ENCODE measurements at regions not wholly inside any gene's neighbourhood (a gene's known extent, or its start where the extent isn't known, plus 50 kb on each side); places are given as distances from the start of the nearest gene placed in this dataset.

- DNase-seq (ENCODE audit: low spot score) = no peak
These were observed 85.2 kb upstream of the PRR23E start for GRCh38 chr3:127107491-127108375.

- DNase-seq (ENCODE audit: low spot score) = no peak
These were observed 84.1 kb upstream of the PRR23E start for GRCh38 chr3:127108796-127109195.

GRCh38 chr3:127110982-127111693 is 81.8 kb upstream of the PRR23E start:
- DNase-seq (ENCODE audit: low spot score) = no peak

- DNase-seq (ENCODE audit: low spot score) = no peak
These were observed 79.9 kb upstream of the PRR23E start for GRCh38 chr3:127112796-127113570.

GRCh38 chr3:127113571-127113891 is 79.4 kb upstream of the PRR23E start:
- no peak for DNase-seq (ENCODE audit: low spot score)

GRCh38 chr3:127114337-127115070 is 78.4 kb upstream of the PRR23E start:
- DNase-seq (ENCODE audit: low spot score) = no peak

GRCh38 chr3:127115691-127116351 is 77.1 kb upstream of the PRR23E start:
- no peak for DNase-seq (ENCODE audit: low spot score)

GRCh38 chr3:127118366-127118765 is 74.6 kb upstream of the PRR23E start:
- DNase-seq (ENCODE audit: low spot score) = no peak

- no peak for DNase-seq (ENCODE audit: low spot score)
These were observed 73.1 kb upstream of the PRR23E start for GRCh38 chr3:127119693-127120464.

GRCh38 chr3:127120851-127121647 is 71.9 kb upstream of the PRR23E start:
- no peak for DNase-seq (ENCODE audit: low spot score)

- DNase-seq (ENCODE audit: low spot score) = no peak
These were observed 71.0 kb upstream of the PRR23E start for GRCh38 chr3:127121885-127122284.

GRCh38 chr3:127123533-127123932 is 69.4 kb upstream of the PRR23E start:
- DNase-seq (ENCODE audit: low spot score) = no peak

GRCh38 chr3:127124120-127124519 is 68.8 kb upstream of the PRR23E start:
- DNase-seq (ENCODE audit: low spot score) = no peak

GRCh38 chr3:127131424-127132170 is 61.3 kb upstream of the PRR23E start:
- no peak for DNase-seq (ENCODE audit: low spot score)

GRCh38 chr3:127132876-127133275 is 60.1 kb upstream of the PRR23E start:
- DNase-seq (ENCODE audit: low spot score) = no peak

GRCh38 chr3:127133971-127134370 is 59.0 kb upstream of the PRR23E start:
- no peak for DNase-seq (ENCODE audit: low spot score)

- DNase-seq (ENCODE audit: low spot score) = no peak
These were observed 58.5 kb upstream of the PRR23E start for GRCh38 chr3:127134466-127134865.

GRCh38 chr3:127134887-127135240 is 58.1 kb upstream of the PRR23E start:
- no peak for DNase-seq (ENCODE audit: low spot score)
